ENCODE measurements at regions not wholly inside any gene's neighbourhood (a gene's known extent, or its start where the extent isn't known, plus 50 kb on each side); places are given as distances from the start of the nearest gene placed in this dataset.
"Not testable (repeated sequence)": the region's sequence is repeated elsewhere in the genome, so short reads cannot be mapped to it uniquely, and the experiment has no call there.

DNA sequence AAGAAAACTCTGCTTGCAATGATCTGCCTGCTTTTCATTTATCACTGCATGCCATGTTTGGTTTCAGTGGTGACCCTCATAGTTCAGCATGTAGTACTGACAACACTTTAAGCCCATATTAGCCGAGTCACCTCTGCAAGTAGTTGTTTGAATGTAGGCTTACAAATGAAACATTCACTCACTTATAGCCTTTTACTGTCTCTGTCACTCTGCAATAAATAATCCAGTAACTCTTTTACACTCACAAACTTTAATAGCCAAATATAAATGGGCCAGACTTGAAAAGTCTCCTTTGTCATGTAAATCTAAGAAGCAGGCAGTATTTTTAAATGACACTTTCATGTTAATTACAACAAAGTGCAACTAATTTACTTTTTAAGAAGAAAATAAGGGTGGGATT, 1460.0 kb upstream of the ADGRB3 start:
- DNase-seq = no peak

DNA sequence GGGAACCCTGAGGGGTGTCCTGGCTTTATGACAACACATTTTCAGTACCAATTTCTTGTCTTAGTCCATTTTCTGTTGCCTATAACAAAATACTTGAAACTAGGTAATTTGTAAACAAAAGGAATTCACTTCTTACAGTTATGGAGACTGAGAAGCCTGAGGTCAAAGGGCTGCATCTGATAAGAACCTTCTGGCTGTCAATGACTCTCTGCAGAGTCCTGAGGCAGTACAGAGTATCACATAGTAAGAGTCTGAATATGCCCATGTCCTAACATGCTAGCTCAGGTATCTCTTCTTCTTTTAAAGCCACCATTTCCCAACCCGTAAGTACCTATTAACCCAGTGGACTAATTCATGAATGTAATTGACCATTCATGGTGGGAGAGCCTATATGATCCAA, 1458.6 kb upstream of the EYS start:
- DNase-seq = no peak

GRCh38 chr6:67160820-67161219, 1453.8 kb upstream of the EYS start:
- DNase-seq = no peak

DNA sequence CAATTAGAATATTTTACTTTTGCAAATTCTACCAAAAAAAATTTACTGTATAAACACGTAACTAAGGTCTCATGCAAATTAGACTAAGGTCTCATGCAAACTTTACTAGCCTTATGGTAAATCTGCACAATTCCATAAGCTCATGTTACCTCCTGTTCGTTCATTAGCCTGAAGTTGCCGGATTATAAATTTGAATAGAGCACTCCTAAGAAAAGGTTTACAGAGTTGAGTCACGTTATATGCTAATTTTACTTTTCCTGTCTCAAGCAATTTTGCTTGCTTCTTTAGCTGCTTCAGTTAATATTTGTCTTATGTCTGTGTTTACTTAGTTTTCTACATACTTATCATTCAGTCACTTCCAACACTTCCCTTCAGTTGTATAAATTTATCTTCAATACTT, 1434.0 kb upstream of the EYS start:
- DNase-seq = no peak

DNA sequence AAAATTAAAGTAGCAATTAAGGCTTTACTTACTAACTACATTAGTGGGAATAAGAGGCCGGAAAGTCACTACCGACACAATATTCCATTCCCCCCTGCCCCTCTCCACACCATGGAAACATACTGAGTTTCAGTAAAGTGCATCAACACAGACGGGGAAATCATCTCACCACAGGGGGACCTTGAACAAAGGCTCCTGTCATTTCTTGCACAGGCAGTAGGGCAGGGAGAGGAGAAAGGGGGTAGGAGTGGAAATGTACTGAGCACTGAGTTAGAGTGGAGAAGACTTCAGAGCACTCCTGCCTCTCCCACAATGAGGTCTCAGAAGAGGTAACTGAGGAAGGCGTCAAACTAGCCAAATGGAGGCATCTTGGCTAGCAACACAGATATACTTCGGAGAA, 1426.9 kb upstream of the EYS start:
- DNase-seq = no peak

GRCh38 chr6:67131827-67132226, 1424.8 kb upstream of the EYS start:
- no peak for DNase-seq

DNA sequence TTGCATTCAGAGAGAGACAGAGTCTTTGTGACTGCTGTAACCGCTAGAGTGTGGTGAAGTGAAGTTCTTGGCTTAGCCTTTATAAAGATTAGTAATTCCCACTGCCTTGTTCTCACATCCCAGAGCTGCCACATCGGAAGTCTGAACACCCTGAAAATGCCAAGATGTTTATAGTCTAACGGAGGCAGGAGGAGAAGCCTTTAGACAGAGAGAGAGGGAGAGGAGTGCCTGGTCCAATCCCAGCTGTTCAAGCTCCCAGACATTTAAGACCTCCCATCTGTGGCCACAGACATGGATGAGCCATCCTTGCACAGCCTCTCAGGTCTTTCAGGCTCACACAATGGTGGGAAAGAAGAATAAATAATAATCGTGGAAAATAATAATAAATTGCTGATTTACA, 1422.8 kb upstream of the EYS start:
- peak; percentile 6 for DNase-seq

DNA sequence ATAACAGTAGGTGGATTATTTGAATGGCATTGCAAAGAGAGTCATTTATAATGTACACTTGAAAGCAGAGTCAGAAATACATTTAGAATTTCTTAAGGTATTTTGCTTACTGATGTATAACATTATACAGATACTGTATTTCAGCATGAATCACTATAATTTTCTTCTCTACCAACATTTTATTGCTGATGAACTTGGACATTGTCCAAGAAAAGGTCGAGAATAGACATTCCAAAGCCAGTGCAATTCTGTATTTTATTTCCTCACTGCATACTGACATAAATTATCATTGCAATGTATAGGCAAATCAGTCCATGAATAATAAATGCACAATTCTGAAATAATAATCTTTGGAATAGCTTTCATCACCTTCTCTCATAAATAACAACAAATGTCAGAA, 1420.0 kb upstream of the EYS start:
- no peak for DNase-seq

DNA sequence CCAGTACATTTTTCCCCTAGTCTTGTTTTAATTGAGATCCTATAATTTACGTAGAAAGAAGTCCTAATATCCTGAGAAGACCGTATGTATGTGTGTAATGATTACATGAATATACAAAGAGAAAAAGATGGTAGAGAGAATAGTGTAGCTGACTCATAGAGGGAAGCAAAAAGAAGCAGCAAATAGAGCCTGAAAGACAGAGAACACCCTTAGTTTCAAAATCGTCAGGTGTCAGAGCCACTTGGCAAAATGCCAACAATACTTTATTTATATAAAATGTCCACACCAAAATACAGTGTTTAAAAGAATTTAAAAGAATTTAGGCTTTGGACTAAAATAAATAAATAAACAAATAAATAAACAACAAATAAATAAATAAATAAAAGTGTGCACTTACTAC, 1414.1 kb upstream of the EYS start:
- DNase-seq = no peak

- DNase-seq = no peak
These were observed 1405.1 kb upstream of the EYS start for GRCh38 chr6:67112120-67112519.

DNA sequence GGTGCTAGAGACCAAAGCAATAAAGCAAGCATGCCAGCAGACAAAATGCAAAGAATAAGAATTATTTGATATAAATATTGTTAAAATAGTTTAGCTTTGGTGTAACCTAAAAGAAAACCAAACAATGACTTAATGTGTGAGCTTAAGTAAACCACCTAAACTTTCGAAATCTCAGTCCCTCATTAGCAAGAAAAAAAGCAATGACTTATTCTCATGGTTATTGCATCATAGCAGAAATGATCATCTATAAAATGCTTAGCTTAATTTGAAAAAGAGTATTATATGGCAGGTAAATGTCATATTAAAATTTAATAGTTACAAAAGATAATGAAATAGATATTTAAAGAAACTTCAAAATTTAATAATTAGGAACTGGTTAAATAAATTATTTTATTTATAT, 1395.7 kb upstream of the EYS start:
- no peak for DNase-seq

- DNase-seq = not testable (repeated sequence)
These were observed 1388.7 kb upstream of the EYS start for GRCh38 chr6:67095618-67096226.

DNA sequence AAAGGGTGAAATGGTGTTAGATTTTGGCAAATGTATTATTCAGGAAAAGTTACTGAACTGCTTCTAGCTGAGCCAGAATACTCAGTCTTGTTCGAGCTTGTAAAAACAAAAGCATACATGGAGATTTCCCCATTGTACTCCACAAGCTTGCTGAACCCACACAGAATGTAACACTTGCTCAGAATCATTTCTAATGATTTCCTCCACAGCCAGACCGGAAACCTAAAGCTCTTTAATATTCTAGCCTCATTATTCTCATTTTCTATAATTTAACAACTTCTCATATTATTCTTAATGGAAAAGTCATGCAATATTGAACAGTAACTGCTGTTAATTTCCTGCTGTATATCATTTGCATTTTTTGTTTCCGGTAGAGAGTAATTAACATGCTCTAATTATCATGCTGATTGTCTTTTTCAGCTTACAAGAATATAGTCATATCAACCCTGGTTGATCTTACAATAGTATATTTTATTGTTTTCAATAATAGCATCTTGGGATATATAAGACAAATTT, 1387.5 kb upstream of the EYS start:
- DNase-seq = no peak

DNA sequence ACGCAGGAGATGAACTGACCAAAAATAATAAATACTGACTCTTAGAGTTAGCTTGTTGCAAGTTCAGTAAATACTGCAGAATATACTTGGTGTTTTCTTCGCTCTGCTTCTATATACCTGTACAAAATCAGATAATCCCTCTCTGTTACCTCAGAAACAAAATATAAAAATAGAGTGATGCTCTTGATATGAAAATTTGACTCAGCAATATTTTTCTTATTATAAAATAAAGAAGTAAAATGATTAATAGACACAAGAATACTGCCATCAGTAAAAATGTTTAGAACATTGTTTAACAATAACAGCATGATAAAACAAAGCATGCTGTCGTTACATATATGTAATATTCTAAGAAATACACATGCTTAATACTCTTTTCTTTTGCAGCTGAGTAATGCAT, 1366.9 kb upstream of the EYS start:
- DNase-seq = no peak

GRCh38 chr6:67068781-67069180, 1361.8 kb upstream of the EYS start:
- DNase-seq = no peak

DNA sequence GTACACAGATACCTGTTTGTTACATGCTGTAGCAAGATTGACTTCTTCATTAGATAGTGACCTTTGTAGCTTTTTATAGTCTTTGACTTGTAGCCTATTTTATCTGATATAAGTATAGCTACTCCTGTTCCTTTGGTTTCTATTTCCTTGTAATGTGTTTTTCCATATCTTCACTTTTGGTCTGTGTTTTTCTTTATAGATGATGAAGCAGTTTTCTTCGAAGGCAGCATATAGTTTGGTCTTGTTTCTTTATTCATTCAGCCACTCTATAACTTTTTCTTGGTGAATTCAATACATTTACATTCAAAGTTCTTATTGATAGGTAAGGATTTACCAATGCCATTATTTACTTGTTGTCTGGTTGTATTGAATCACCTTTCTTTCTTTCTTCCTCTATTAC, 1357.3 kb upstream of the EYS start:
- DNase-seq = no peak

DNA sequence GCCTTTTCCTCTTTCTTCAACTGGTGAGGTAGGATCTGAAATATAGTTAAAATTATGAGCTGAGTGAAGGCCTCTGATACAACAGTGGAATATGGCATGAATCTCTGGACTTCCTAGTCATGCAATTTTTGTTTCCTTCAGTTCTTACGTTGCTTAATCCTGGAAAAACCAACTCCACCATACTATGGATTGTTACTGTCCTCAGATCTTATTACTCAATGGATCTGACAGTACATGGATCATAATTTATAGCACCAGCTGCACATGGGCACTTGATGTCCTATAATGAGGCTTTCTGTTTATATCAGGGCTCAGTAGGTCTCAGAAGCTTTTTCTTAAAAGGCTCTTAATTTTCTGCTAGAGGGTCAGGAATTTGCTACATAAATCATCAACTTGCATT, 1341.0 kb upstream of the EYS start:
- no peak for DNase-seq

GRCh38 chr6:67045076-67045475, 1338.0 kb upstream of the EYS start:
- no peak for DNase-seq

DNA sequence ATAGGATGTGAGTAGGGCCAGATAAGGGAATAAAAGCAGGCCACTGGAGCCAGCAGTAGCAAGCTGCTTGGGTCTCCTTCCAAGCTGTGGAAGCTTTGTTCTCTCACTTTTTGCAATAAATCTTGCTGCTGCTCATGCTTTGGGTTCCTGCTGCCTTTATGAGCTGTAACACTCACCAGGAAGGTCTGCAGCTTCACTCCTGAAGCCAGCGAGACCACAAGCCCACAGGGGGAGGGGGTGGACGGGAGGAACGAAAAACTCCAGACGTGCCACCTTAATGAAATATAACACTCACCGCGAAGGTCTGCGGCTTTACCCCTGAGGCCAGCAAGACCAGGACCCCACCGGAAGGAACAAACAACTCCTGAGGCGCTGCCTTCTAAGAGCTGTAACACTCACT, 1324.4 kb upstream of the EYS start:
- no peak for DNase-seq

GRCh38 chr6:67030861-67031260, 1323.8 kb upstream of the EYS start:
- no peak for DNase-seq

GRCh38 chr6:67016921-67017460, 1310.0 kb upstream of the EYS start:
- no peak for DNase-seq

GRCh38 chr6:67011441-67011840, 1304.4 kb upstream of the EYS start:
- no peak for DNase-seq

- no peak for DNase-seq
These were observed 1302.8 kb upstream of the EYS start for GRCh38 chr6:67009818-67010217.

- no peak for DNase-seq
These were observed 1296.8 kb upstream of the EYS start for GRCh38 chr6:67003844-67004243.

- DNase-seq = no peak
These were observed 1293.1 kb upstream of the EYS start for GRCh38 chr6:67000121-67000520.

All from retina (tissue), 1 donor.